Endodermal cell (in vitro differentiated cells): ENCODE measurements at regions not wholly inside any gene's neighbourhood (a gene's known extent, or its start where the extent isn't known, plus 50 kb on each side); places are given as distances from the start of the nearest gene placed in this dataset.

Experiments used
- DNase-seq: peaks from one replicate; pipeline ENCODE4 v3.0.0-alpha.2; 2017
- H3K27ac ChIP-seq: 2 replicates; pipeline ENCODE4 v1.5.1; 2013; ENCODE audit warnings: mild to moderate bottlenecking, low read depth, low read length, moderate library complexity
- H3K27me3 ChIP-seq: 2 replicates; pipeline ENCODE4 v1.6.1; 2013; ENCODE audit warnings: mild to moderate bottlenecking, low read length, moderate library complexity; ENCODE audit not compliant: insufficient read depth, control insufficient read depth, poor library complexity, severe bottlenecking
- H3K36me3 ChIP-seq: 2 replicates; pipeline ENCODE4 v1.7.0; 2013; ENCODE audit warnings: mild to moderate bottlenecking, low read length, moderate library complexity; ENCODE audit not compliant: control insufficient read depth, insufficient read depth
- H3K4me1 ChIP-seq: one replicate; pipeline ENCODE4 v1.7.0; 2013; ENCODE audit warnings: low read length; ENCODE audit not compliant: control insufficient read depth, insufficient read depth
- H3K4me3 ChIP-seq: 2 replicates; pipeline ENCODE4 v1.5.1; 2013; ENCODE audit warnings: mild to moderate bottlenecking, low read length, moderate library complexity
- H3K9ac ChIP-seq: 2 replicates; pipeline ENCODE4 v1.6.1; 2013; ENCODE audit warnings: mild to moderate bottlenecking, low read length, moderate library complexity; ENCODE audit not compliant: poor library complexity, severe bottlenecking; ENCODE audit errors: extremely low read depth
- H3K9me3 ChIP-seq: 2 replicates; pipeline ENCODE4 v1.6.1; 2013; ENCODE audit warnings: mild to moderate bottlenecking, low read length, moderate library complexity; ENCODE audit not compliant: control insufficient read depth
- H3K27ac Mint-ChIP-seq: 2 replicates; pipeline ENCODE4 v1.8.0; 2020; ENCODE audit warnings: mixed read lengths
- H3K27me3 Mint-ChIP-seq: 2 replicates; pipeline ENCODE4 v1.8.0; 2021; ENCODE audit warnings: mild to moderate bottlenecking, mixed read lengths; ENCODE audit not compliant: insufficient read depth
- H3K36me3 Mint-ChIP-seq: 2 replicates; pipeline ENCODE4 v1.8.0; 2020; ENCODE audit warnings: low read depth, mixed read lengths
- H3K4me1 Mint-ChIP-seq: 2 replicates; pipeline ENCODE4 v1.8.0; 2020; ENCODE audit warnings: mixed read lengths
- H3K4me3 Mint-ChIP-seq: 2 replicates; pipeline ENCODE4 v1.8.0; 2020; ENCODE audit warnings: mild to moderate bottlenecking, moderate library complexity, mixed read lengths
- H3K9me3 Mint-ChIP-seq: 2 replicates; pipeline ENCODE4 v1.8.0; 2020; ENCODE audit warnings: mild to moderate bottlenecking, mixed read lengths
- CTCF ChIP-seq: fragments of 200-600 bp; sonication (generic); conservative IDR thresholded peaks from 2 replicates; pipeline ENCODE4 v1.5.0; 2021; ENCODE audit warnings: antibody characterized with exemption, mild to moderate bottlenecking
- WGBS, 2 experiments: methylation state at CpG; one replicate each; pipeline versions ENCODE4 v1.1.5 to v1.1.7; 2013; ENCODE audit warnings: missing lambda C conversion rate in 2 of 2, mixed read lengths in 1 of 2; ENCODE audit not compliant: insufficient coverage in 1 of 2, insufficient read length in 1 of 2; 5-methylcytosine and 5-hydroxymethylcytosine counted together

DNA sequence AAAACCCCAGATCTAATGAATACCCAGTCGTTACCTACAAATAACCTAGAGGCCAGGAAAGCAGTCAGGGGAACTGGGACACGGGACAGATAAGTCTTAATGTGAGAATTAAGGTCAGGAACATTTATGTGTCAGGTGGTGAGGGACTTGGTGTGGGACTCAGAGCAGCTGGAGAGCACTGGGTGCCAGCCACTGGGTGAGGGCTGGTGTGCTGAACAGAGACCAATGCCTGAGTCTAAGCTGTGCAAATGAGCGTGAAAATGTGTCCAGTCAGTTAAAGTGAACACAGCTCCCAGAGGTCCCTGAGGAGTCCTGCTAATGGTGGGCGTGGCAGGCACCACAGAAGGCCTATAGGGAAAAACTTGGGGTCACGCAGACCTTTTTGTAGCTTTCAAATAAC lies 225.9 kb downstream of the C1D start:
- no peak for TF ChIP-seq CTCF
- no peaks in the 10 kb centered on the region for H3K36me3 ChIP-seq
- no peak overlapping the region for H3K27ac Mint-ChIP-seq
- H3K27me3 ChIP-seq = peaks cover under 1% of the 10 kb centered on the region
- no peak for DNase-seq
- no peaks in the 10 kb centered on the region for H3K36me3 Mint-ChIP-seq
- H3K9me3 ChIP-seq = no peaks in the 10 kb centered on the region
- no peak overlapping the region for H3K9ac ChIP-seq
- H3K27me3 Mint-ChIP-seq = peaks cover under 1% of the 10 kb centered on the region
- H3K9me3 Mint-ChIP-seq = no peaks in the 10 kb centered on the region
- no peak overlapping the region for H3K4me3 Mint-ChIP-seq
- WGBS, 2 experiments = 94% methylated on average over 4 to 5 of the region's 5 CpGs
- H3K4me1 Mint-ChIP-seq = no peaks in the 10 kb centered on the region
- no peaks in the 10 kb centered on the region for H3K4me1 ChIP-seq
- H3K4me3 ChIP-seq = no peak overlapping the region
- H3K27ac ChIP-seq = no peak overlapping the region

GRCh38 chr2:67838205-67838604 lies 224.6 kb downstream of the C1D start:
- H3K27me3 ChIP-seq = peaks cover 6% of the 10 kb centered on the region
- DNase-seq = no peak
- no peaks in the 10 kb centered on the region for H3K36me3 ChIP-seq
- H3K4me3 ChIP-seq = no peak overlapping the region
- no peaks in the 10 kb centered on the region for H3K9me3 Mint-ChIP-seq
- H3K4me1 Mint-ChIP-seq = no peaks in the 10 kb centered on the region
- no peaks in the 10 kb centered on the region for H3K36me3 Mint-ChIP-seq
- H3K4me3 Mint-ChIP-seq = no peak overlapping the region
- H3K9me3 ChIP-seq = no peaks in the 10 kb centered on the region
- 90 to 95% methylated on average over 3 of the region's 3 CpGs for WGBS, 2 experiments
- H3K27ac Mint-ChIP-seq = no peak overlapping the region
- H3K4me1 ChIP-seq = no peaks in the 10 kb centered on the region
- TF ChIP-seq CTCF = no peak
- no peak overlapping the region for H3K9ac ChIP-seq
- no peak overlapping the region for H3K27ac ChIP-seq
- peaks cover 12% of the 10 kb centered on the region for H3K27me3 Mint-ChIP-seq

DNA sequence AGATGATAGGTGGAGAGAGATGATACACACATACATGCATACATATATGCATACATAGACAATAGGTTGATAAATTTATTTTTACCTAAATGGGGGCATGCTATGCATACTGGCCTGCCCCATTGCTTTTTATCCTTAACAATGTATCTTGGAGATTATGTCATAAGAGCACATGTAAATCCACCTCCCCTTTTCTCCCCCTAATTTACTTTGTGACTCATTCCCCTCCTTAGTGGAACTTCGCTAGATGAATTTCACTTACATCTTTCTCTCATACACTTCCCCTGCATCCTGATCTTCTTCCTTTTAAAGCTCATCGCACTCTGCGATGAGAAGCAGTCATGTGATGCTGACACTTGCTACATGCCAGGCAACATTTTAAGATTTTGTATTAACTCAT lies 223.6 kb downstream of the C1D start:
- peaks cover 13% of the 10 kb centered on the region for H3K27me3 Mint-ChIP-seq
- Histone ChIP-seq H3K36me3 (no peaks in the 10 kb centered on the region), H3K4me3 (no peak overlapping the region), H3K27ac (no peak overlapping the region), H3K9me3 (no peaks in the 10 kb centered on the region), H3K27me3 (peaks cover 6% of the 10 kb centered on the region), H3K4me1 (no peaks in the 10 kb centered on the region), H3K9ac (no peak overlapping the region)
- DNase-seq = no peak
- no peaks in the 10 kb centered on the region for H3K36me3 Mint-ChIP-seq
- TF ChIP-seq CTCF = no peak
- no peak overlapping the region for H3K4me3 Mint-ChIP-seq
- H3K4me1 Mint-ChIP-seq = no peaks in the 10 kb centered on the region
- no peak overlapping the region for H3K27ac Mint-ChIP-seq
- WGBS, 2 experiments = 94 to 100% methylated on average over 2 to 3 of the region's 3 CpGs
- no peaks in the 10 kb centered on the region for H3K9me3 Mint-ChIP-seq
